GDM1 (cell line): ENCODE measurements at regions not wholly inside any gene's neighbourhood (a gene's known extent, or its start where the extent isn't known, plus 50 kb on each side); places are given as distances from the start of the nearest gene placed in this dataset.
A peak's percentile ranks its signal among the peaks of the same experiment; 100 is the strongest.

Experiments used
- DNase-seq: peaks from one replicate; lab custom pipeline; 2025; lab: John Stamatoyannopoulos, UW

DNA sequence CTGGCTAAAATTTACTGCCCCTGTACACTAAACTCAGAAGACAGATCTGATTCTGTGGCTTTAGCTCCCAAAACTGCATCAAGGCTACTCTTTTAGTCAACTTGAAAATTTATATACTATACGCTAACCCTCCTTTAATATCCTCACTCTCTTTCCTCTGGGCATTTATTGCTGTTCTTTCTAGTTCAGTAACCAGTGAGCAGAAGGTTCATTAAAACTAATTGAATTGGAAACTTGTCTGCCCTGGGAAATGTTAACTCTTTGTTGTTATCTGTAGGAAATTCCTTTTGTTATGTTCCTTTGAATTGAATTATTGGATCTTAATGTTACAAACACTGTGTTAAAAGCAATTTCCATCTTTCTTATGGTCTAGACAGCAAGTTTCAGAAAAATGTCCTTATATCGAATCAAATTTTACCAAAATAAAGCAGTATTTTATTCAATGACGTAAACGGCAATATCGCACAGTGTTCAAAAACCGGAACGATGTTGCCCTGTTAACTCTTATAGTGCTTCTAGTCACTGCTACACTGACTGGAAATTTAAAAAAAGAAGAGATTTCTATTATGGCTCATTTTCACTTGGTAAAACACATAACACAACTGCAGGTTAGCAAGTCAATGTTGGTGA, 168.3 kb downstream of the NR4A2 start:
- no peak for DNase-seq

DNA sequence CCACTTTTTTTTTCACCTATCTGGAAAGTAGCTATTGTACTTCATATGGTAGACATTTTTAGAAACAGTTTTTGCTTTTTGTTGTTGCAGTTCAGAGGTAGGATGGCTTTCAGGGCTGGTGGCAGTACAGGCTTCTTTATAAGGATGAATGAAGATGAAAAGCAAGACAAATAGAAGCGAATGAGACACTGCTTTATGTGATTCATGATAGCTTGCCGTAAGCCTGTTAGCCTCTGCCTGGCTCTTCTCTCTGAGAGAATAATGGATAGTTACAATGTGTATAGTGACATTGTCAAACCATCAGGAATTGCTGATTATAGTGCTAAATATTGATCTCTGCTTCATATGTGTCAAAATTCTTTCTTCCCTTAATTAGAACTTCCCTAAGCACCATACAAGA, 173.7 kb downstream of the NR4A2 start:
- DNase-seq = no peak

DNA sequence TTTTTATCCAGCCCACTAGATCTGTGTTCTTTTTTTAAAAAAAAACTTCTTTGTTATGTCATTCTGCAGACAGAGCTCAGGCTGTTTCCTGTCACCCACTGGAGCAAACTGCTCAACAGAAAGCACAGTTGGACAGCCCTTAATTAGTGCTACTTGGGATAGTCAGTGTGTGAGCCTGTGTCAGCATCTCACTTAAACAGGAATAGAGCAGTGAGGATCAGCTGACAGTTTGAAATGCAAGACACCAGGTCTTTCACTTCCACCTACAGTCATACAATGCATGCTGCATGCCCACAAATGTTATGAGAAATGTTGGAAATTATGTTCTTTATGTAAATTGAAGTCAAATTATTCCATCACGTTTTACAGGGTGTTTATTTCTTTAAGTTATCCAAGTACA, 174.9 kb downstream of the NR4A2 start:
- no peak for DNase-seq

DNA sequence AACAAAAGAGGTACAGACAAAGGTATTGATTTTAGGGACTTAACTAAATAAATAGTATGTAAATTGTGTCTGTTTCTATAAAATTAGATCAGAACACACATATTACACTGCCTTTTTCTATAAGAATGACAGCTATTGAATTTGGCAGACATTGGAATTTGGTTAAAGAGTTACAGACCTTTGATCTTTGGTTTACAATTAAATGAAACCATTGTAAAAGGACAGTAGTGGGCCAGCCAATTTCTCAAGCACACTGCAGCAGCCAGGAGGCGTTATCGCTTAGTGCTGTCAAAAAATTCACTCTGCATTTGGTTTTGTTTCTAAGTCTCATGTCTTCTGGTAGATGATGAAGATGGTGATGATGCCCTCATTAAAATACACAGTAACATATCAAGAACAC, 175.9 kb downstream of the NR4A2 start:
- no peak for DNase-seq

DNA sequence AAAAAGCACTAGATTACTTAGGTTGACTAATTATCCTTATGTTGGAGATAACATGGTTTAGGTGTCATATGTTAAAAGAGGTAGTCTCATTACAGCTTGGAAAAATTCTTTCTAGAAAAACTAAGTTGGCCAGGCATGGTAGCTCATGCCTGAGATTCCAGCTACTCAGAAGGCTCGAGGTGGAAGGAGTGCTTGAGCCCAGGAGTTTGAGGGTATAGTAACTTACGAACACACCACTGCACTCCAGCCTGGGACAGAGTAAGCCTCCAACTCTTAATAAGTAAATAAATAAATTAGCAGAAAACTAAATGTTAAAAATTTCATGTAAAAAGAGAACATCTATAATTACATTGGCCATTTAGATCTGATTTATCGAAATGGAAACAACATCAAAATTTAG, 177.2 kb downstream of the NR4A2 start:
- DNase-seq = no peak

DNA sequence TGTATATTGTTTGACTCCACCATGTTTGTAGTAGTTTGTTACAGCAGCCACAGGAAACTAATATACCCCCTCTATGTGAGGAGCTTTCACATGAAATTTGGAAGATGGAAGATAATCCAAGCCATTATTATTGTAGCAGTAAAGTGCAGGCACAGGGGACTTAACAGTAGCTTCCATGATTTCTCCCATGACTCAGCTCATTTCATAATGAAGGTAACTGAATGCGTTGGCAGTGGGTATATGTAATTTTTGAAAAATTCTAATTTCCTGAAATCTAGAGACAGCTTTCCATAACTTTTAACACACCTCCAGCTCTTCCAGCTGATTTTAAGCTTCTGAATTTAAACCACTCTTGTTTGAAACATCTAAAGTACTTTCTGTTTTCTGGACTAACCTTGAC, 181.2 kb downstream of the NR4A2 start:
- no peak for DNase-seq

DNA sequence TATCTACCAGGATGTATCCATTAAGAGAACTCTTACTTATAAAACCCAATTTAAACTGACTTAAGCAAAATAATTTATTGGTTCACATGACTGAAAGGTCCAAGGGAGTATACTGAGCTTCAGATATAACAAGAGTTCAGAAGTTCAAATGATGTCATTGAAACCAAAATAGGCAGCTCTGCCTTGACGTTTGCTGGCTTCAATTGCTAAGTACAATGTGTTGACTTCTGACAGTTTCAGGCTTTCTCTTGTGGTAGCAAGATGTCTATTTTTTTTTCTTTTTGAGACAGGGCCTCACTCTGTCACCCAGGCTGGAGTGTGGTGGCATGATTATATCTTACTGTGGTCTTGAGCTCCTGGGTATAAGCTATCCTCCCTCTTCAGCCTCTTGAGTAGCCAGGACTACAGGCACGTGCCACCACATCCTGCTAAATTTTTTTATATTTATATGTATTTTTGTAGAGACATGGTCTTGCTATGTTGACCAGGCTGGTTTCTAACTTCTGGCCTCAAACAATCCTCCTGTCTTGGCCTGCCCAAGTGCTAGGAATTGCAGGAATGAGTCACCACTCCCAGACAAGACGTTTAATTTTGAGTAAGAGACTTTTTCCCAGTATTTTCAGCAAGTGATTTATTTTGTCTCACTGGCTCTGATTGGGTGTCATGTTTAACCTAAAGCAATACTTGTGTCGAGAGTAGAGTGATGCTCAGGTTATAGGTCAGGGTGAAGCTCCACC, 184.8 kb downstream of the NR4A2 start:
- DNase-seq = no peak

DNA sequence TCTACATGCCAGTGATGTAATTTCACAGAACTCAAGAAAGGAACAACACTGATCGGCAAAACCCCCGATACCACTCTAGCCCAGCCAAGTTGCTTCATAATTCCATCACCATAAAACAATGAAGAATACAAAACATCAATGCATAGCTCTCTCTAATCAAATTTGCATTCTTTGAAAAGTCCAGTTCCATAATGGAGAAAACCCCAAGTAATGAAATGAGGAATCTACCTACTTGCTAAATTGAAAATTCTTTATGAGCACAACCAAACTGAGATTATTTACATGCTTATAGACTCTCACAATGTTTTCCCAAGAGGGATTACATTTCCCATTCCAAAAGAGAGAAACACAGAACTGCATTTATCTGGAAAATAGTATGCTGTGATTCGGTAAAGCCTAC, 186.5 kb downstream of the NR4A2 start:
- DNase-seq = no peak

DNA sequence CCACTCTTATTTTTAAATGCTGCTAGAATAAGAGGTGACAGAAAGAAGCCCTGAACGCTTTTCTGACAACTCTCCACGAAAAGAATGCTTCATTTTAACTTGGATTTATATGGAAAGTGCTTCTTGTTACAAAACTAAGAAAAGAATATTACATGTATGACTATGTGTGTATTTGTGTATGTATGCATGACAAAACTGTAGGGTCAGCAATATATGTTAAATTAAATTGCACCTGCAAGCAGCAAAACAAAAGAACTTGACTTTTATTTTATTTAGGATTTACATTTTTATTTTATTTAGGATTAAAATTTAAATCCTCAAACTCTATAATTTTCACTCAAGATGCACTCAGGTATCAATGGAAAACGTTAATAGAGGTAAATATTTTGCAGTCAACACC, 187.1 kb downstream of the NR4A2 start:
- DNase-seq = no peak

DNA sequence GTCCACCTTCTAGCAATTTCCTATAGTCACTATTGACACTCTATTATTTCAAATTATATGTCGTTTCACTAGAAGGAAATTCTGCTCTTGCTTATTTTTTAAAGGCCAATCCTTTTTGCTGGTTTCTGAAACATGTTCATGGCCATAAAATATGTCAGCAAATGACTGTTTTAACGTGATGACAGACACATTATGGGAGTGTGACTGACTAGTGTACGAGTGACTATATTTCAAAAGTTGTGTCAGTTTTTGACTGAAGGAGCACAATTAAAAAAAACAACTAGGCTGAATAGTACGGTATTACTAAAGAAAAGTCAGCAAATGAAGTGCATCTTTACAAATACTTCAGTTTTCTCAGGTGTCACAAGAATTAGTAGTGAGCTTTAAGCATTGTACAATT, 196.0 kb downstream of the NR4A2 start:
- no peak for DNase-seq

DNA sequence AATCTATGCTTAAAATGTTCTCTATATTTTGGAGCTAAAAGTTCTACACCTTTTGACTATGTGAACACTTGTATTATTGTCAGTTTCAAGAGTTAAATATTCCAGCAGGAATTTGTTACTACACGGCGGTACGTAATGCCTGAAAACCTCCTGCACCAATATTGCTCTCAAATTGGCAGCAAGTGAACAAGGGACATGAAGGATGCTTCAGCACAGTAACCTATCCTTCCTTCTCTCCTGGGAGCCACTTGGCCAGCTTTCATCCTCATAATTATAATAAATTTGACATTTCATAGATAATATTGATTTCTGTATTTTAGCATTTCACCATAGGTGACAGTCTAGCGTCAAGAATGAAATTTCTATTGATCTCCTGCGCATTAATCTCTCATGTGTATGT, 197.6 kb downstream of the NR4A2 start:
- DNase-seq = no peak

DNA sequence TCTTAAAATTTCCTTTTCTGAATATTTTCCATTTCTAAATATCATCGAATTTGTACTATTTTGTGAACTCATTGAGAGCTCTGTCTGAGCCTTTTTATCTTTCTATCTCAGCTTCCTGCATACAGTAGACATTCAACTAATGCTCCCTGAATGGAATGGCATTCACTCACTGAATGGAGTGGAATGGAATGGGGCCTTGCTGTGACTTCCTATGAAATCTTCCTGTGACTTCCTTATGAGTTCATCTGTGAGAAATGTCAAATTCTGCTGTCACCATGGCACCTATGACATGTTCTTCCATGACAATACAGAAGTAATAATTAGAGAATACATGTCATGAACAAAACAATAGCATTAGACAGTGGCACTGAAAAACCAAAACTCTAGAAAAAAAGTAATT, 199.6 kb downstream of the NR4A2 start:
- no peak for DNase-seq

DNA sequence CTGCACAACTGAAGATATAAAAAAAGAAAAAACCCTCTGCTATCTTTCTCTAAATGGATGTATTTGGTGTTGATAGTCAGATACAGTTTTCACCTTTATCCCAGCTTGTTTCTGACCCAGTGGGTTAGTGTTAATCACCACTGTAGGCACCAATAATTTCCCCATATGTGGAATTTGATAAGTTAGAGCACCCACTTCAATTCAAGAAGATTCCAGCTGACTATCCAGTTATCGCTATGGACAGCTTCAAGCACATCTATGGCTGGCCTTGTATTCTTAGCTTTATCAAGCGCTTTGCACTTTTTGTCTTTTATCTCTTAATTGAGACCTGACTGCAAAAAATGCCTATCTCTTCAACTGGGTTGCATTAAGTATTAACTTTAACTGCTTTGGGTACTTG, 200.4 kb downstream of the NR4A2 start:
- DNase-seq = no peak

DNA sequence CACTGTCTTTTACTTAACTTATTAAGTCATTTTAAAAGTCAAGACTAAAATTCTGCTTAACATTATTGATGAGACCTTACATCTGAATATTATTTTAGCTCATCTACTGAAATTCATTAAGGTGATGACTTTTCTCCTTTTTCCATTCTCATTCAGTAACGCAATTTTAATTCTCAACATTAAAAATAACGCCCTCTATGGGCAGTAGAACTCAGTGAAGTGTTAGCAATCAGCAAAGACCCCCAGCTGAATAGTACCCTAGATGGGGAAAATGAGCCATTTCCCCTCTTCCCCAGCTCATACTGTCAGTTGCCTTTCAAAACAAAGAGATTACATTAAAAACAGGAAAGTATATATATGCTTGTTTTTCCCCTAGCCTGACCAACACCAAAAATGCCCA, 203.3 kb downstream of the NR4A2 start:
- DNase-seq = no peak

DNA sequence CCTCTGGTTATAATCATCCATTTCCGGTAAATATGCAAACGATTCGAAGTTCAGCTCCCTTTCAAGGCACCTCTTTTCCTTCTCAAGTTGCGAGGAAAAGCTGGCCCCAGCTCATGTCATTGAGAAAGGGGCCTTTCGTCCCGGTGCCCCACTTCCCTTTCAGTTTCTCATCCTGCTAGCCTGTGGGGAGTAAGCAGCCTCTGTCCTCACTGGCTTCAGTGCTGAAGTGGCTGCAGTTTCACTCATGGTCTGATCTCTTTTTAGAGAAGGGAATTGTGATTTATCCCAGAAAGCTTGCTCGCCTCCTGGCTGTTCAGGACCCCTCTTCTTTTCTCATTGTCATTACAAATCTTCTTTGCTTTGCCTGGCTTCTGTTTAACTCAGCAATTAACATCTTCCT, 207.5 kb downstream of the NR4A2 start:
- no peak for DNase-seq

DNA sequence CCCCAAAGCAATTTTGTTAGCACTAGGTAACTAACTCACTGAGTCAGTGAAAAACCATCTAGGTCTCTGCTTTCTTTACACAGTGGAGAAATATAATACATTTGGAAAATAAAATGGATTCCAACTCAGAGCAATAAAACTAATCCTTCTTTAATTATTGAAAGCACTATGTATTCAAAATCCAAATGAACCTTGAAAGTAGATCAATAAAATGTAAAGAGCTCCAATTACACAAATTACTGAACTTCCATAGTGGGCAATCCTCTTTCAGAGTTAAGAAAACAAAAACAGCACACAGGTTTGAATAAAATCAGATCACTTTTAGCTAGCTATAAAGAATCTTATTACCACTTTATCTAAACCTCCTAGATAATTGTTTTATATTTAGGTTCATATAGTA, 208.1 kb downstream of the NR4A2 start:
- no peak for DNase-seq

DNA sequence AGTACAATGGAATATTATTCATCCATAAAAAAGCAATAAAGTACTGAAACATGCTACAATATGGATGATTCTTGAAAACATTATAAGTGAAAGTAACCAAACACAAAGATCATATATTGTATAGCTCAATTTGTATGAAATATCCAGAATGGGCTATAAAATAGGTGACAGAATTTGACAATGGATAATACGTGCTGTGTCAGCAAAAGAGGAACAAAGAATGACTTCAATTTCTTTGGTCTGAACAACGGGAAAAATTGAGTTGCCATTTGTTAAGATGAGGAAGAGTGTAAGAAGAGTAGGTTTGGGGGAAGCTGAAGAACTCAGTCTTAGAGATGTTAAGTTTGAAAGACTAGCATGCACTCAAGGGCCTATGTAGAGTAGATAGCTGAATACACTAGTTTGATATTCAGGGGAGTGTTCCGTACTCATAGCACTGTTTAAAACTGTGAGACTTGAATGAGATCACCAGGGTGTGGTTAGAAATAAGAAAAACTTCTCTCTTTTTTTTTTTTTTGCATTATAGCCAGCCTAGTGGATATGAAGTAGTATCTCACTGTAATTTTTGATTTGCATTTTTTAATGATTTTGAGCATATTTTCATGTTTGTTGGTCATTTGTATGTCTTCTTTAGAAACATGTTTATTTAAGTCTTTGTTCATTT, 213.6 kb downstream of the NR4A2 start:
- no peak for DNase-seq

DNA sequence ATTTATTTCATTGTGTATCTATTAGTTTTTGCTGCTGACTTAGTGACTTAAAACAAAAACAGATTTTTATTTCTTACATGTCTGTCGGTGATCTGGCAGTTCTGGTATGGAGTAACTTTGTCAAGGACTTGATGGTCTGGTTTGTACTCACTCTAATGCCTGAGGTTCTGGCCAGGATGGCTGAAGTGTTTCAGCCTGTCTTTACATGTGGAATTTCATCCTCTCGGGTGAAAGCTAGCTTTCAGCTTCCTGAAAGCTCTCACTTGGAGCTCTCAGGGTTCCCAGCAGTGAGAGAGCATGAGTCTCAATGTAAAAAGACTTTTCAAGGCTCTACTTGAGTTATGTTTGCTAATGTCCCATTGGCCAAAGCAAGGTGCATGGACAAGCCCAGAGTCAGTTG, 216.4 kb downstream of the NR4A2 start:
- DNase-seq = no peak

DNA sequence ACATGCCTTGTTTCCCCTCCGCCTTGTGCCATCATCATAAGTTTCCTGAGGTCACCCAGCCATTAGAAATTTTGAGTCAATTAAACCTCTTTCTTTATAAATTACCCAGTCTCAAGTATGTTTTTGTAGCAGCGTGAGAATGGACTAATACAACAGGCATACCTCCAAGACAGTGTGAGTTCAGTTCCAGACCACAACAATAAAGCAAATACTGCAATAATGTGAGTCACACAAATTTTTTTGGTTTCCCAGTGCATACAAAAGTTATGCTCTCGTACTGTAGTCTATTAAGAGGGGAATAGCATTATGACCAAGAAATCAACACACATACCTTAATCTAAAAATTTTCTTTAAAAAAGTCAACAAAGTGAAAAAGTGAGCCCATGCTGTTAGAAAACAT, 217.2 kb downstream of the NR4A2 start:
- DNase-seq = no peak

DNA sequence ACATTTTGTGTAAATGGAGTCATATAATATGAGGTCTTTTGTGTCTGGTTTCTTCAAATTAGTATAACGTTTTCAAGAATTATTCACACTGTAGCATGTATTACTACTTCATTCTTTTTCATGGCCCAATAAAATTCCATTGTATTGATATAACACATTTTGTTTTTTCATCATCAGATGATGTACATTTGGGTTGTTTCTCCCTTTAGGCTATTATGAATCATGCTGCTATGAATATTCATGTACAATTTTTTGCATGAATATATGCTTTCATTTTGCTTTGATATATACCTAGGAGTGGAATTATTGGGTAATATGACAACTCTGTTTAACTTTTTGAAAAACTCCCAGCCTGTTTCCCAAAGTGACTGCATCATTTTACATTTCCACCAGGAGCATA, 220.2 kb downstream of the NR4A2 start:
- no peak for DNase-seq

DNA sequence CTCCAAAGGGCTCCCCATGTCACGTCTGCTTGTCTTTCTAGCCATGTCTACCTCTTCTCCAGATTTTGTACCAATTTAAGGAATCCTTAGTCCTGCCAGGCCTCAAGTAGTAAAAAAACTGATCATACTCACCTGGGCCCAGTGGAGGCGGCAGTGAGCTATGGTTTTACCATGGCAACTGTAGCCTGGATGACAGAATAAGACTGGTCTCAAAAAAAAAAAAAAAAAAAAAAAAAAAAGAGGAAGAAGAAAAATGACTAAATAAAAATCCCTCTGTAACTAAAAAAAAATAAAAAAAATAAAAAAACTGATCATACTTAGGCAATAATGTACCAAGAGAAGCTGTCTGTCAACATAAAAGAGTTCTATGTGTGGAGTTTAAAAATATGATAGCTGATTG, 221.6 kb downstream of the NR4A2 start:
- peak; percentile 31 for DNase-seq

DNA sequence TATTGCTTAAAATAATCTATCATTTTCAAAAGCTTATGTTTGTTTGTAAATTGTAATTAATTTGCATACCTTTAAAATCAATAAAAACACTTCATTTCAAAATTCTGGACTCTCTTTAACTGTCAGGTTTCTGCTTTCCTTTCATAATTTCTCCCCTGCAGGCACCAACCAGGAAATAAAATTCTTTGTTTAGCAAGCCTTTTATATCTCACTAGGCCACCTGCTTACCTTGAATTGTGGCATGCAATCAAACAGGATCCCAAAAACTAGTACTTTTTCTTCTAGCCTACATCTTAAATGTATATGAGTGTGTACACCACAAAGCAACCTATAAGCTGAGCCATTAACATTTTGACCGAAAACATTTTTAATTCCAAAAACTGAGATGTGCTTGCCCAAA, 233.1 kb downstream of the NR4A2 start:
- no peak for DNase-seq

DNA sequence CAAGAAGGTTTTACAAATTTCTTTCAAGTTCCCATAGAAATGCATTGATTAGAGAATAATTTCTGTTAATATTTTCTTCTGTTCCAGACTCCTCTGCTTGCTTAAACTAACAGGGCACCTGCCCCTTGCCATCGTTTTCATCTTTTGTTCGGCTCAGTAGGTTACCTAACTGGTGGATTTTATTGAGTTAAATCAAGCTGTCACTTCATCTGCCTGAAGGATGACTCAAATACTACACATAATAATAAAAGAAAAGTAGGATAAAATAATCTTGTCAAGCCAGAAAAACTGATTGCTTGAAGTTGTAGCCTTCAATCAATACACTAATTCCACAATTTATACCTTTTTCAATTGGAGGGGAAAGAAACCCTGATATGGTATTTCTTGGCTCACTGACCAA, 234.0 kb downstream of the NR4A2 start:
- DNase-seq = no peak

DNA sequence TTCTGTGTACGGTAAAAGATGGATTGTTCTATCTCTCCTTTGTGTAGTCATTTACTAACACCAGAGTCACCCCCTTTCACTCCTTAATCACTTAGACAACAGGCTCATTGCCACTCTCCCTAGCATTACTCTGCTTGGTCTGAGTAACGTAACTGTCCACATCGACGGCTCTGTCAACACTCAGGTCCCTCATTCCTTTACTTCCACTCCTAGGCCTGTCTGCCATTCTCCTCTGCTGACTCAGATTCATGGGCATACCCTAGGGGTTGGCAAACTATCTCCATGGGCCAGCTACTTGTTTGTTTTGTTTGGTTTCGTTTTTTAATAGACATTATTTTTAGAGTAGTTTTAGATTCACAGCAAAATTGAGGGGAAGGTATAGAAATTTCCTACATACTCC, 243.9 kb downstream of the NR4A2 start:
- DNase-seq = no peak
